Left lung (tissue), 4 donors: ENCODE measurements at regions not wholly inside any gene's neighbourhood (a gene's known extent, or its start where the extent isn't known, plus 50 kb on each side); places are given as distances from the start of the nearest gene placed in this dataset.
A peak's percentile ranks its signal among the peaks of the same experiment; 100 is the strongest.

Experiments
- ATAC-seq: fragments of 200-7000 bp; cut with Tn5 transposase; one replicate; pipeline ENCODE4 v1.9.1; 2020; ENCODE audit warnings: moderate library complexity
- DNase-seq, 4 donors: peaks; one replicate each; pipeline ENCODE4 v3.0.0-alpha.2; 2013 to 2020
- H3K27ac ChIP-seq, 2 donors: fragments of 200-600 bp; sonication (generic) in 1 of 2; one replicate each; pipeline versions ENCODE4 v1.5.0 to v1.8.0; 2020 to 2021
- H3K27me3 ChIP-seq, 2 donors: fragments of 200-600 bp; sonication (generic) in 1 of 2; one replicate each; pipeline versions ENCODE4 v1.5.0 to v1.8.0; 2020 to 2021
- H3K36me3 ChIP-seq, 2 donors: fragments of 200-600 bp; sonication (generic) in 1 of 2; one replicate each; pipeline versions ENCODE4 v1.5.0 to v1.8.0; 2020 to 2021
- H3K4me1 ChIP-seq, 2 donors: fragments of 200-600 bp; one replicate each; pipeline ENCODE4 v1.8.0; 2021
- H3K4me3 ChIP-seq, 2 donors: fragments of 200-600 bp; sonication (generic) in 1 of 2; one replicate each; pipeline versions ENCODE4 v1.5.0 to v1.8.0; 2020 to 2021; ENCODE audit warnings: mild to moderate bottlenecking in 1 of 2
- H3K9me3 ChIP-seq, 2 donors: fragments of 200-600 bp; sonication (generic) in 1 of 2; one replicate each; pipeline versions ENCODE4 v1.5.0 to v1.8.0; 2020 to 2021
- CTCF ChIP-seq, 2 donors: fragments of 200-600 bp; sonication (generic) in 1 of 2; IDR thresholded peaks; one replicate each; pipeline versions ENCODE4 v1.5.0 to v1.8.0; 2021; ENCODE audit warnings: antibody characterized with exemption in 2 of 2
- intact Hi-C, 2 donors: fragments of 100-400 bp; cut with DNase I; formaldehyde crosslinking; loops; one replicate each; pipeline versions ENCODE4 v1.11.2 to v1.14.2; 2022
- donor health status: DM: no; HTN: yes; CAD: no.
- donor health status: DM: no; HTN: no; CAD: no.

GRCh38 chr1:106998431-106999002 is 58.0 kb upstream of the PRMT6 start:
- intact Hi-C loops: no loop called here
- Histone ChIP-seq H3K36me3 (no peaks in the 10 kb centered on the region), H3K27me3 (no peaks in the 10 kb centered on the region), H3K4me3 (no peak overlapping the region), H3K27ac (no peak overlapping the region), H3K9me3 (peaks cover 0 to 4% of the 10 kb centered on the region in 2 donors), H3K4me1 (no peaks in the 10 kb centered on the region)
- DNase-seq (no peak), ATAC-seq (no peak)
- no peak for TF ChIP-seq CTCF (IDR thresholded peaks at IDR 0.05)

- intact Hi-C loops: no loop called here
- no peak for TF ChIP-seq CTCF (IDR thresholded peaks at IDR 0.05)
- no peaks in the 10 kb centered on the region for H3K27me3 ChIP-seq
- no peak overlapping the region for H3K4me3 ChIP-seq
- DNase-seq (peak in 1 of 4 donors; percentile 26), ATAC-seq (no peak)
- no peaks in the 10 kb centered on the region for H3K36me3 ChIP-seq
- no peak overlapping the region for H3K27ac ChIP-seq
- H3K4me1 ChIP-seq: no peaks in the 10 kb centered on the region
- peaks cover 0 to 4% of the 10 kb centered on the region in 2 donors for H3K9me3 ChIP-seq
Measured at GRCh38 chr1:107000902-107001301, 55.6 kb upstream of the PRMT6 start.

DNA sequence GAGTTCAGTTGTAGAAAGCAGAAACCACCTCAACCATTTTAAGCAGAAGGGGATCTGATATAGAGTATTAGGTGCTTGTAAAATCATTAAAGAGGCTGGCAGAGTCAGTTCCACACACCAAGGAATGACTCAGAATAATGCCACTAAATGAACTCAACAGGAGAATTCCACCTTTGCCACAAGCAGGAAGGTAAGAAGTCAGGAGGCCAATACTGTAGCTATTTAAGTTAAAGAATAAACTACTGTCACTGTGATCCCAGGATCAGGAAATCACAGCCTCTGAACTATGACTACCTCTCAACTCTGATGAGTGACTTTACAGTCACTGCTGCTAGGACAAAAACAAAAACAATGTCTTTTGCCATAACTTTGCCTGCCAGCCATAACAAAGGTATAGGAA is 52.5 kb upstream of the PRMT6 start:
- Histone ChIP-seq H3K36me3 (no peaks in the 10 kb centered on the region), H3K4me1 (no peaks in the 10 kb centered on the region), H3K27ac (no peak overlapping the region), H3K9me3 (no peaks in the 10 kb centered on the region), H3K27me3 (no peaks in the 10 kb centered on the region), H3K4me3 (no peak overlapping the region)
- no peak for TF ChIP-seq CTCF (IDR thresholded peaks at IDR 0.05)
- ATAC-seq (no peak), DNase-seq (no peak)
- intact Hi-C loops: no loop called here

- no peak for TF ChIP-seq CTCF (IDR thresholded peaks at IDR 0.05)
- no peaks in the 10 kb centered on the region for H3K4me1 ChIP-seq
- no peaks in the 10 kb centered on the region for H3K27me3 ChIP-seq
- DNase-seq: no peak
- H3K4me3 ChIP-seq: no peak overlapping the region
- H3K36me3 ChIP-seq: no peaks in the 10 kb centered on the region
- intact Hi-C loops: no loop called here
- ATAC-seq: no peak
- H3K27ac ChIP-seq: no peak overlapping the region
- no peaks in the 10 kb centered on the region for H3K9me3 ChIP-seq
Measured at GRCh38 chr1:107004421-107004820, 52.1 kb upstream of the PRMT6 start.
